KOPT-K1 (cell line): ENCODE measurements at regions not wholly inside any gene's neighbourhood (a gene's known extent, or its start where the extent isn't known, plus 50 kb on each side); places are given as distances from the start of the nearest gene placed in this dataset.
"Not testable (repeated sequence)": the region's sequence is repeated elsewhere in the genome, so short reads cannot be mapped to it uniquely, and the experiment has no call there.

Source experiments
- H3K27ac ChIP-seq: fragments of 200-600 bp; sonication (generic); 2 replicates; pipeline ENCODE4 v1.5.1; 2016; ENCODE audit warnings: antibody characterized with exemption, mild to moderate bottlenecking, low read depth, low read length; ENCODE audit not compliant: poor library complexity, severe bottlenecking
- H3K36me3 ChIP-seq: fragments of 200-600 bp; sonication (generic); 2 replicates; pipeline ENCODE4 v1.5.1; 2017; ENCODE audit warnings: antibody characterized with exemption, mild to moderate bottlenecking, low read length, moderate library complexity; ENCODE audit not compliant: insufficient read depth
- H3K9me3 ChIP-seq: fragments of 200-600 bp; sonication (generic); 2 replicates; pipeline ENCODE4 v1.5.1; 2017; ENCODE audit warnings: antibody characterized with exemption, low read length, mild to moderate bottlenecking; ENCODE audit not compliant: insufficient read depth, poor library complexity, severe bottlenecking

- H3K27ac ChIP-seq: no peak overlapping the region
- no peaks in the 10 kb centered on the region for H3K36me3 ChIP-seq
- H3K9me3 ChIP-seq: peaks cover 19% of the 10 kb centered on the region
Measured at GRCh38 chr4:79121223-79121622, 182.0 kb upstream of the PAQR3 start.

GRCh38 chr4:79117051-79117450 lies 177.8 kb upstream of the PAQR3 start:
- H3K36me3 ChIP-seq, H3K27ac ChIP-seq: not testable (repeated sequence)
- peaks cover 17% of the 10 kb centered on the region for H3K9me3 ChIP-seq

DNA sequence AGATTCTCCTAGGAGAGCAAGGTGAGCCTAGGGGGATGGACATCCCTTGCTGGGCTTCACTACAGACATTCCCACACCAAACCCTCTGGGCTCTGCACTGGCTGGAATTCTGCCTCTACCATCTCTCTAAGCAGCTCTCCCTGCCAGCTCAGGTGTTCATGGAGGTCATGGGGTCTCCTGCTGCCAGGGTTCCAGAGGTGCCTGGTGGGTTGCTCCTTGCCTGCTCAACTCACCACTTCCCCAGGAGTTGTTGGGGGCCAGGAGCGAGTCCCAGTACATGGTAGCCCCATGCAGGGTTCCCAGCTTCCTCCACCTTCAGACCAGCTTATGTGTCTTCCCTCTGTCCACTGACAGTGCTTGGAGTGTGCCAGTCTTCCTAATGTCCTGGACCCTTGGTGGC lies 167.8 kb upstream of the PAQR3 start:
- Histone ChIP-seq H3K9me3 (no peaks in the 10 kb centered on the region), H3K36me3 (no peaks in the 10 kb centered on the region), H3K27ac (no peak overlapping the region)

DNA sequence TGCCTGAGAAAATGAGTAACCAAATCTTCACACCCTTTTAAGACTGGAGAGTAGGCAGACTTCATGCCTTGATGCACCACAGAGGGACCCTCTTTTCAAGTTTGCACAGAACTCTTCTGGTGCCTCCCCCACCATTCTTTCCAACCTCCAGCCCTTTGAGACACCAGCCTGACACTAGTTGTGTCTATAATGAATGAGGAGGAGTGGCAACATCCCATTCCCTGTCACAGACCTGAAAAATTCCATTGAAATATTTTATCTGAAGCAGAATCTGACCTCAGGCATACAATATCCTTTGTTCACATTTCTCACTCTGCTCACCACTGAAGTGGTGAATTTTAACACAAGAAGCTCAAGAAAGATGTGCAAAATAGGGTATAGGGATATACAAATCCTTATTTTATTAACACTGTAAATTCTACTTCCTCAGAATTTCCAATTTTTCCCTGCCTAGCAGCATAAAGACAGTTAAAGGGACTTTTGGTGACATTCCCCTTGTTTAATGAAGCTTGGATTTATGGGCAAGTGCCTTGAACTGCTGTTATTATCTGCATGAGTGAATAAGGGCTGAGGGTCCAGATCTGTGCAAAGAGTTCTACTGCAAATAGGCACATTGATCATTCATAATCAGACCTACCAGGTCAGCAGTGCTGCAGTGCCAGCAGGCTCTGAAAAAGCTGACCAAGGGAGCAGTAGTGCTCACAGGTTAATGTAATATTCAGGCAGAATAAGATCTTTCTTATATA lies 149.9 kb upstream of the PAQR3 start:
- Histone ChIP-seq H3K36me3 (no peaks in the 10 kb centered on the region), H3K27ac (no peak overlapping the region), H3K9me3 (no peaks in the 10 kb centered on the region)

GRCh38 chr4:79087071-79087470 lies 147.8 kb upstream of the PAQR3 start:
- no peak overlapping the region for H3K27ac ChIP-seq
- H3K36me3 ChIP-seq: no peaks in the 10 kb centered on the region
- peaks cover 17% of the 10 kb centered on the region for H3K9me3 ChIP-seq

GRCh38 chr4:79083406-79084010 lies 144.3 kb upstream of the PAQR3 start:
- no peaks in the 10 kb centered on the region for H3K36me3 ChIP-seq
- peaks cover 21% of the 10 kb centered on the region for H3K9me3 ChIP-seq
- H3K27ac ChIP-seq: no peak overlapping the region

DNA sequence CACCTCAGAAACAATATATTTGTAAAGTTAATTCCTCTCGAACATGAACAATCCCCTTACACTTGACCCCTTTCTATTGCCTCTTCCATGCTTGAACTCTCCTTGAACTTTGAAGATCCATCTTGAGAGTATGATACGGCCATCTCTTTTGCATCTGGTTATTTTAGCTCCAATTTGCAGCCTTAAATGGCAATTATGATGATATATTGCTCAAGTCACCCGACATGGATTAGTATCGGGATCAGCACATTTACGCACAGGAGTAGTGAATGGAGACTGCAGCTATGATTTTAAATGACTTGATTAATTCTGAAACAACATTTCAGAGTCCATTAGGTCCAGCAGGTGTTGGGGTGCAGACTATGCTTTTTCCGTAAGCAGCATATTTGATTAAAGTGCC lies 143.8 kb upstream of the PAQR3 start:
- Histone ChIP-seq H3K36me3 (no peaks in the 10 kb centered on the region), H3K9me3 (peaks cover 21% of the 10 kb centered on the region), H3K27ac (no peak overlapping the region)

- H3K9me3 ChIP-seq: peaks cover 21% of the 10 kb centered on the region
- H3K36me3 ChIP-seq: no peaks in the 10 kb centered on the region
- H3K27ac ChIP-seq: no peak overlapping the region
Measured at GRCh38 chr4:79081973-79082372, 142.7 kb upstream of the PAQR3 start.

DNA sequence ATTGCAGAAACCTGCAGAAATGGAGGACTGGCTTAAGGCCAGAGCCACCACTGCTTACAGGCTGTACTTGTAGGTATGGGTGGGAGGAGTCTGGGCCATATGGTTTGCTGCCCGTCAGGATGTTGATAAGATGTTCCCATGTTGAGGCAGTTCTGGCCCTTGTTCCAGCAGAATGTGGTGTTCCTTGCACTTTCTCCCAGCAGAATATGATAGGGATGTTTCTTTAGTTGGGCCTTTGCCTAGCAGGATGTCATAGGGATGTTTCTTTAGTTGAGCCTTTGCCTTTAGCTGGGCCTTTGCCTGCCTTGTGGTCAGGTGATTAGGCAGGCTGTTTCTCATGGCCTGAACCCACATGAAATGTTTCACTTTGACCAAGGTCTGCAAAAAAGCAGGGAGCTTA lies 139.1 kb upstream of the PAQR3 start:
- Histone ChIP-seq H3K36me3 (no peaks in the 10 kb centered on the region), H3K9me3 (peaks cover 23% of the 10 kb centered on the region), H3K27ac (no peak overlapping the region)

- peaks cover 7% of the 10 kb centered on the region for H3K9me3 ChIP-seq
- H3K36me3 ChIP-seq: no peaks in the 10 kb centered on the region
- H3K27ac ChIP-seq: no peak overlapping the region
Measured at GRCh38 chr4:79074040-79074439, 134.8 kb upstream of the PAQR3 start.

DNA sequence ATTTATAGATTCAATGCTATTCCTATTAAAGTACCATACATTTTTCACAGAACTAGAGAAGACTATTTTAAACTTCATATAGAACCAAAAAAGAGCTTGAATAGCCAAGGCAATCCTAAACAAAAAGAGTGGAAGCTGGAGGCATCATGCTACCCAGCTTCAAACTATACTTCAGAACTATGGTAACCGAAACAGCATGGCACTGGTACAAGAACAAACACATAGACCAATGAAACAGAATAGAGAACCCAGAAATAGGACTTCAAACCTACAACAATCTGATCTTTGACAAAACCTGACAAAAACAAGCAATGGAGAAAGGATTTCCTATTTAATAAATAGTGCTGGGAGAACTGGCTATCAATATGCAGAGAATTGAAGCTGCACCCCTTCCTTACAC lies 134.2 kb upstream of the PAQR3 start:
- no peak overlapping the region for H3K27ac ChIP-seq
- peaks cover 7% of the 10 kb centered on the region for H3K9me3 ChIP-seq
- no peaks in the 10 kb centered on the region for H3K36me3 ChIP-seq

- no peak overlapping the region for H3K27ac ChIP-seq
- H3K9me3 ChIP-seq: no peaks in the 10 kb centered on the region
- H3K36me3 ChIP-seq: no peaks in the 10 kb centered on the region
Measured at GRCh38 chr4:79065262-79065661, 126.0 kb upstream of the PAQR3 start.

DNA sequence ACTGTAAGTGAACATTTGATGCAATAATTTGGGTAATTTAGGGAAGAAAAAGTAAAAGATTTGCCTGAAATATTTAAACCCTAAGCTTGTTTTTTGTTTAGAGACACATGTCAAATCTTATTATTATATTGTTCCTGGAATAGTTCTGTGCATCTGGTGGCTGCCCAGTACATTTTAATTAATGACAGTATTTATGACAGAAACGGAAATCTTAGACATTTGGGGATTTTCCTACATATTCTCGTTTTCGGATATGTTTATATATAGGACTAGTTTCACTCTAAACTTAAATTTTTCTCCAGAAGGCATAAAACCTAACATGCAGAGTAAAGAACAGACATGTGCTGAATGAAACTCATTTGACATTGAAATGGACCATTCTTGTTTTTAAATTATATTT lies 125.6 kb upstream of the PAQR3 start:
- H3K36me3 ChIP-seq: no peaks in the 10 kb centered on the region
- no peaks in the 10 kb centered on the region for H3K9me3 ChIP-seq
- no peak overlapping the region for H3K27ac ChIP-seq

GRCh38 chr4:79059631-79060399 lies 120.6 kb upstream of the PAQR3 start:
- no peaks in the 10 kb centered on the region for H3K9me3 ChIP-seq
- no peak overlapping the region for H3K27ac ChIP-seq
- no peaks in the 10 kb centered on the region for H3K36me3 ChIP-seq

GRCh38 chr4:79057772-79058171 lies 118.5 kb upstream of the PAQR3 start:
- no peaks in the 10 kb centered on the region for H3K36me3 ChIP-seq
- no peaks in the 10 kb centered on the region for H3K9me3 ChIP-seq

More at GRCh38 chr4:79057772-79058171, 118.5 kb upstream of the PAQR3 start:
- H3K27ac ChIP-seq: no peak overlapping the region
